ENCODE measurements at regions not wholly inside any gene's neighbourhood (a gene's known extent, or its start where the extent isn't known, plus 50 kb on each side); places are given as distances from the start of the nearest gene placed in this dataset.

GRCh38 chr16:35485915-35486314 lies 2026.5 kb downstream of the TP53TG3F start:
- Histone ChIP-seq H3K4me2 (ENCODE audit: insufficient read depth, insufficient read length, low read length) (no peak overlapping the region), H4K8ac (replicated peaks; ENCODE audit: insufficient read length, low read depth, low read length) (no peak overlapping the region), H2BK15ac (ENCODE audit: low read depth, low read length) (no peak overlapping the region), H3K27ac (ENCODE audit: insufficient read length, low read depth, low read length) (no peak overlapping the region), H4K20me1 (ENCODE audit: control insufficient read depth, insufficient read depth, insufficient read length) (no peaks in the 10 kb centered on the region), H3K23ac (ENCODE audit: insufficient read length, low read depth, low read length) (no peak overlapping the region), H3K9ac (ENCODE audit: extremely low read depth, insufficient read length, low read length) (no peak overlapping the region), H3K4ac (ENCODE audit: low read depth, low read length) (no peak overlapping the region), H3T11ph (ENCODE audit: low read length) (no peak overlapping the region), H3K18ac (ENCODE audit: insufficient read length, low read depth, low read length) (no peak overlapping the region), H2AK5ac (ENCODE audit: insufficient read length, low read length) (no peak overlapping the region), H3K56ac (ENCODE audit: insufficient read length, low read depth, low read length) (no peak overlapping the region), H2BK120ac (ENCODE audit: low read depth, low read length, poor library complexity, severe bottlenecking) (no peak overlapping the region), H3K9me3 (ENCODE audit: control insufficient read depth, low read depth, low read length) (peaks cover 35% of the 10 kb centered on the region), H3K4me1 (ENCODE audit: insufficient read depth, low read length) (no peaks in the 10 kb centered on the region), H4K5ac (ENCODE audit: insufficient read length, low read depth, low read length) (no peak overlapping the region), H2AFZ (ENCODE audit: low read length) (no peak overlapping the region), H3K27me3 (ENCODE audit: insufficient read depth, low read length) (no peaks in the 10 kb centered on the region), H2BK5ac (ENCODE audit: insufficient read length, low read length) (no peak overlapping the region), H2BK20ac (ENCODE audit: low read depth, low read length, poor library complexity, severe bottlenecking) (no peak overlapping the region), H3K79me2 (ENCODE audit: insufficient read depth, low read length) (no peaks in the 10 kb centered on the region), H3K14ac (ENCODE audit: insufficient read depth, low read length) (no peak overlapping the region), H3K23me2 (ENCODE audit: insufficient read length, low read depth, low read length, poor library complexity, severe bottlenecking) (no peaks in the 10 kb centered on the region), H2BK12ac (ENCODE audit: insufficient read length, low read depth, low read length) (no peak overlapping the region), H3K79me1 (ENCODE audit: insufficient read depth, low read depth, low read length, poor library complexity, severe bottlenecking) (no peaks in the 10 kb centered on the region), H4K91ac (ENCODE audit: insufficient read length, low read depth, low read length) (no peak overlapping the region)
- no peak overlapping the region for H3K27ac Mint-ChIP-seq
- H3K27me3 Mint-ChIP-seq (ENCODE audit: low read depth), result peaks cover 2% of the 10 kb centered on the region
- peaks cover 84 to 85% of the 10 kb centered on the region in 2 experiments for H3K9me3 Mint-ChIP-seq
- H3K36me3 Mint-ChIP-seq (ENCODE audit: insufficient read depth in 1 of 3, low read depth in 3 of 3), result peaks cover 0 to 15% (median 9%) of the 10 kb centered on the region in 3 experiments; a peak in 5 of 7 replicates
- TF ChIP-seq CTCF (conservative IDR thresholded peaks at IDR 0.05), result no peak
- no peak for DNase-seq
- no peak overlapping the region for H3K4me3 Mint-ChIP-seq
- WGBS (ENCODE audit: extremely low coverage, insufficient read length, low lambda C conversion rate), result no CpG with 5 or more reads among the region's 17 CpGs
- H3K4me1 Mint-ChIP-seq, result no peaks in the 10 kb centered on the region

Data from H9 (cell line).